ENCODE measurements at regions not wholly inside any gene's neighbourhood (a gene's known extent, or its start where the extent isn't known, plus 50 kb on each side); places are given as distances from the start of the nearest gene placed in this dataset.

GRCh38 chr11:44379141-44380008, 69.4 kb upstream of the ALX4 start:
- in situ Hi-C loops (cut with HindIII; ENCODE audit: low pct_unique_long_range_greater_than_20kb, low sequenced_read_pairs) (no loop called here), intact Hi-C loops (cut with micrococcal nuclease; ENCODE audit: unreplicated experiment) (no loop called here)
- Histone ChIP-seq H3K27me3 (ENCODE audit: control insufficient read depth, insufficient read depth, low read length) (peaks cover 4% of the 10 kb centered on the region), H3K9me3 (ENCODE audit: control insufficient read depth, insufficient read depth, low read depth, low read length) (no peaks in the 10 kb centered on the region), H3K4me1 (ENCODE audit: control insufficient read depth, insufficient read depth, low read length) (no peaks in the 10 kb centered on the region), H3K27ac (ENCODE audit: low read length) (no peak overlapping the region), H3K36me3 (ENCODE audit: control insufficient read depth, insufficient read depth, low read length) (no peaks in the 10 kb centered on the region), H3K4me3 (ENCODE audit: low read depth in 2 of 2, low read length in 2 of 2) (no peak overlapping the region)
- DNase-seq (ENCODE audit: low read depth, low spot score) (no peak), ATAC-seq (no peak)
- BruUV-seq (replicated peaks): no TSS peak
- TF ChIP-seq CTCF (IDR thresholded peaks at IDR 0.05) (no peak), REST (IDR thresholded peaks at IDR 0.05; ENCODE audit: insufficient read depth in 1 of 2, low read depth in 2 of 2, low read length in 1 of 2) (no peak), TCF7L2 (IDR thresholded peaks at IDR 0.05; ENCODE audit: low read depth, low read length) (no peak), SIN3A (IDR thresholded peaks at IDR 0.05; ENCODE audit: borderline replicate concordance, insufficient read depth, low read depth, low read length) (no peak), POLR2AphosphoS5 (IDR thresholded peaks at IDR 0.05; ENCODE audit: low read depth, low read length) (no peak)
- POLR2A ChIA-PET: no interaction called here
- CTCF ChIA-PET: no interaction called here

GRCh38 chr11:44380009-44380313, 70.0 kb upstream of the ALX4 start:
- BruUV-seq (replicated peaks): no TSS peak
- no peaks in the 10 kb centered on the region for H3K36me3 ChIP-seq (ENCODE audit: control insufficient read depth, insufficient read depth, low read length)
- DNase-seq (ENCODE audit: low read depth, low spot score): no peak
- intact Hi-C loops (cut with micrococcal nuclease; ENCODE audit: unreplicated experiment) (no loop called here), in situ Hi-C loops (cut with HindIII; ENCODE audit: low pct_unique_long_range_greater_than_20kb, low sequenced_read_pairs) (no loop called here)
- TF ChIP-seq CTCF (IDR thresholded peaks at IDR 0.05) (no peak), POLR2AphosphoS5 (IDR thresholded peaks at IDR 0.05; ENCODE audit: low read depth, low read length) (no peak), TCF7L2 (IDR thresholded peaks at IDR 0.05; ENCODE audit: low read depth, low read length) (no peak)
- no peak for ATAC-seq
- no peak overlapping the region for H3K4me3 ChIP-seq (ENCODE audit: low read depth in 2 of 2, low read length in 2 of 2)
- ChIA-PET POLR2A (no interaction called here), CTCF (no interaction called here)
- peaks cover 4% of the 10 kb centered on the region for H3K27me3 ChIP-seq (ENCODE audit: control insufficient read depth, insufficient read depth, low read length)
- H3K9me3 ChIP-seq (ENCODE audit: control insufficient read depth, insufficient read depth, low read depth, low read length): no peaks in the 10 kb centered on the region
- no peaks in the 10 kb centered on the region for H3K4me1 ChIP-seq (ENCODE audit: control insufficient read depth, insufficient read depth, low read length)
- H3K27ac ChIP-seq (ENCODE audit: low read length): no peak overlapping the region

All from Panc1 (cell line).